Prostate gland (tissue), 2 donors: ENCODE measurements at regions not wholly inside any gene's neighbourhood (a gene's known extent, or its start where the extent isn't known, plus 50 kb on each side); places are given as distances from the start of the nearest gene placed in this dataset.

ENCODE experiments used
- POLR2AphosphoS5 ChIP-seq: sonication (generic); formaldehyde crosslinking; IDR thresholded peaks from one replicate; pipeline ENCODE4 v1.6.1; 2017; ENCODE audit warnings: antibody characterized with exemption
- TF ChIP-seq, protein P1 (sequence below), 4 experiments: fragments of 200-600 bp in 2 of 4; fragments of 450-650 bp in 2 of 4; sonication (generic) in 2 of 4; IDR thresholded peaks; 1 replicate in 3 of 4; 2 replicates in 1 of 4; pipeline ENCODE4 v1.5.1; 2016 to 2019; ENCODE audit warnings: antibody characterized with exemption in 4 of 4, mild to moderate bottlenecking in 2 of 4, moderate library complexity in 2 of 4

DNA sequence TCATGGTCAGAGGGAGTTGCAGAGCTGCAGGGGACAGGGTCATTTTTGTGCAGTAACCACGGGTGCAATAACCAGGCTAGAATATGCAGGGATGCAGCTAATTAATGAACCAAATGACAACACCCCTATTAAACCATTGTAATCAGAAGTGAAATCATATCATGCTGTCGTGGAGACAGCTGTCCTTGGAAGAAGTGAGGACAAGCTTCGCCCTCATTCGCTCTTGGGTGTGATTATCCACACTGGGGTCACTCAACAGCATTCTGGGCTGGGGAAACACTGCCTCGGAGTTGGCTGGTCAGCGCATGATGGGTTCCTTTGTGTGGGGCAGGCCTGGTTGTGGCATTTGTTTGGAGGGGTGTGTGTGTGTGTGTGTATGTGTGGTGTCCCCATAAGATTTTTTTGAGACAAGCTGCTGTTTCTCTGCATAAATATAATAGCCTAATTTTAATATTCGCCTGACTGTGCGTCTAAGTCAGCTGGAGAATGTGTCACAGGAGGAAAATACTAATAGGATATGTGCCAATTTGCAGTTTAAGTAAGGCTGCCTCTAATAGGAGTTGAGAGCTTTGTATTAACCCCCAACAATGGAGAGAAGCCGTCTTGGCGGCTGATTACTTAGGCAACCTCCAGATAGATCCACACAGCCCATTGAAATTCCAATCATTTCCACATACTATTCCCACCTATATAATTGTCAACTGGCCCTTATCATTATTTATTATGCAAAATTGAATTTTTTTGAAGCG is 149.4 kb downstream of the DNAJB6 start:
- TF ChIP-seq, protein P1, sequence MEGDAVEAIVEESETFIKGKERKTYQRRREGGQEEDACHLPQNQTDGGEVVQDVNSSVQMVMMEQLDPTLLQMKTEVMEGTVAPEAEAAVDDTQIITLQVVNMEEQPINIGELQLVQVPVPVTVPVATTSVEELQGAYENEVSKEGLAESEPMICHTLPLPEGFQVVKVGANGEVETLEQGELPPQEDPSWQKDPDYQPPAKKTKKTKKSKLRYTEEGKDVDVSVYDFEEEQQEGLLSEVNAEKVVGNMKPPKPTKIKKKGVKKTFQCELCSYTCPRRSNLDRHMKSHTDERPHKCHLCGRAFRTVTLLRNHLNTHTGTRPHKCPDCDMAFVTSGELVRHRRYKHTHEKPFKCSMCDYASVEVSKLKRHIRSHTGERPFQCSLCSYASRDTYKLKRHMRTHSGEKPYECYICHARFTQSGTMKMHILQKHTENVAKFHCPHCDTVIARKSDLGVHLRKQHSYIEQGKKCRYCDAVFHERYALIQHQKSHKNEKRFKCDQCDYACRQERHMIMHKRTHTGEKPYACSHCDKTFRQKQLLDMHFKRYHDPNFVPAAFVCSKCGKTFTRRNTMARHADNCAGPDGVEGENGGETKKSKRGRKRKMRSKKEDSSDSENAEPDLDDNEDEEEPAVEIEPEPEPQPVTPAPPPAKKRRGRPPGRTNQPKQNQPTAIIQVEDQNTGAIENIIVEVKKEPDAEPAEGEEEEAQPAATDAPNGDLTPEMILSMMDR (IDR thresholded peaks at IDR 0.05) = no peak
- TF ChIP-seq POLR2AphosphoS5 = no peak
